GM13976 (cell line): ENCODE measurements at regions not wholly inside any gene's neighbourhood (a gene's known extent, or its start where the extent isn't known, plus 50 kb on each side); places are given as distances from the start of the nearest gene placed in this dataset.

Experiments
- DNase-seq: peaks from one replicate; pipeline ENCODE4 v3.0.0; 2012; ENCODE audit warnings: low spot score
- CTCF ChIP-seq: IDR thresholded peaks from 2 replicates; pipeline ENCODE4 v1.5.1; 2012; ENCODE audit warnings: borderline replicate concordance, mild to moderate bottlenecking; ENCODE audit not compliant: insufficient read depth; ENCODE audit errors: extremely low read depth, missing control alignments, control extremely low read depth
- in situ Hi-C: fragments of 300-500 bp; cut with MboI; formaldehyde crosslinking; loops from one replicate; pipeline ENCODE4 v1.12.0; 2022; ENCODE audit warnings: low sequenced_read_pairs, mixed read lengths, inconsistent platforms; ENCODE audit not compliant: unreplicated experiment

- DNase-seq: no peak
- TF ChIP-seq CTCF: no peak
- in situ Hi-C loops: no loop called here
Observed at GRCh38 chr19:31671411-31672035, 322.3 kb upstream of the TSHZ3 start.

- DNase-seq: no peak
- in situ Hi-C loops: no loop called here
- no peak for TF ChIP-seq CTCF
Observed at GRCh38 chr19:31674503-31675192, 325.4 kb upstream of the TSHZ3 start.

- no peak for TF ChIP-seq CTCF
- in situ Hi-C loops: no loop called here
- DNase-seq: no peak
Observed at GRCh38 chr19:31675193-31675913, 326.1 kb upstream of the TSHZ3 start.

GRCh38 chr19:31676271-31677004, 327.2 kb upstream of the TSHZ3 start:
- DNase-seq: no peak
- no peak for TF ChIP-seq CTCF
- in situ Hi-C loops: no loop called here

- in situ Hi-C loops: no loop called here
- no peak for DNase-seq
- no peak for TF ChIP-seq CTCF
Observed at GRCh38 chr19:31678421-31678820, 329.2 kb upstream of the TSHZ3 start.

GRCh38 chr19:31681121-31681520, 331.9 kb upstream of the TSHZ3 start:
- no peak for DNase-seq
- in situ Hi-C loops: no loop called here
- no peak for TF ChIP-seq CTCF
